HK-2 (cell line): ENCODE measurements at regions not wholly inside any gene's neighbourhood (a gene's known extent, or its start where the extent isn't known, plus 50 kb on each side); places are given as distances from the start of the nearest gene placed in this dataset.

Experiments
- DNase-seq: peaks from one replicate; pipeline ENCODE4 v3.0.0-alpha.2; 2018; ENCODE audit not compliant: unreplicated experiment

DNA sequence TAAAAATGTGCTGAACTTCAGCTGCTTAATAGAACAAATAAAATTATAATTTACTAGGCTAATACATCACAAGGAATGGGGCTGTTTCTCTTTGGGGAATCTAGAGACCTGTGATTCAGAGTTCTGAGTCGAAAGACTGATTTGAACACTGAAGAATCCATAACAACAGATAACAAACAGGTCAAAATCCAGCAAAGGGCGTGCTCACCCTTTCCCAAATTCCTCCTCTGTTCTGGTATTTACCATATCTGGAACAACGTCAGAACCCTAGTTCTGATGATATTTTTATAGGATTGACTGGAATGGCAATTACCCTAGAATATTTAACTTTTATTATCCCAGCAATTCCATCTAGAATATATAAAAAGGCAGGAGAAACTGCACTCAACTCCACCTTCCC lies 66.0 kb upstream of the ITGA6 start:
- DNase-seq = no peak

DNA sequence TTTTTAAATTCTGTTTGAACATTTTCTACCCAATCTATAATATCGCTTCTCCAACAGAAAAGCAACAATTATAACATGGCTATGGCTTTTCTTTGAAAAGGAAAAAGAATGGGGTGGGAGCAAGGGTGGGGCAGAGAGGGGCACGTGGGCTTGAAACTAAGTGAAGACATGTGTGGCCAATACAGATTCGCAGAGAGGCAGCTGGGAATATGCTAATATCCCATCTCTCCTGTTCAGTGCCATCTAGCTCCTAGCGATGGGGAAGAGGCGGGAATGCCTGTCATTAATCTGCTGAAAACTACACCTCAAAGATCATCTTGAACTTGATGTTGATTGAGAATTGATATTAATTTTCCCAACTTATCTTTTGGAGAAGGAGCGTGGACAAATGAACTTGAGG lies 65.5 kb upstream of the ITGA6 start:
- DNase-seq = no peak

DNA sequence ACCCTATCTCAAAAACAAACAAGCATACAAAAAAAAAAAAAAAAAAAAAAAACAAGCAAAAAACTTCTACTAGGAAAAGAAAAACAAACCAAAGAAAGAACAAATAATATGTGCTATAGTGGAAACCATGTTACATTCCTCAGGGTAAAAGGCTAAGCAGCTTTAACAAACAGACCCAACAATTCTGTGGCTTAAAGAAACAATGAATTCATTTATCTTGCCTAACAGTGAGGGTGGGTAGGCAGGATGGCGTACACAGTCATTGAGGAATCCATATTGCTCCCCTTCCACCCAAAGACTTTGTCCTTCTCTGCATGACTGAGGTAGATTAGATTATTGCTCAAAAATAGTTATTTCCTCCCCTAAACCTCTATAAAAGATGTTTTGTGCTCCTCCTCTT lies 63.1 kb upstream of the ITGA6 start:
- no peak for DNase-seq

DNA sequence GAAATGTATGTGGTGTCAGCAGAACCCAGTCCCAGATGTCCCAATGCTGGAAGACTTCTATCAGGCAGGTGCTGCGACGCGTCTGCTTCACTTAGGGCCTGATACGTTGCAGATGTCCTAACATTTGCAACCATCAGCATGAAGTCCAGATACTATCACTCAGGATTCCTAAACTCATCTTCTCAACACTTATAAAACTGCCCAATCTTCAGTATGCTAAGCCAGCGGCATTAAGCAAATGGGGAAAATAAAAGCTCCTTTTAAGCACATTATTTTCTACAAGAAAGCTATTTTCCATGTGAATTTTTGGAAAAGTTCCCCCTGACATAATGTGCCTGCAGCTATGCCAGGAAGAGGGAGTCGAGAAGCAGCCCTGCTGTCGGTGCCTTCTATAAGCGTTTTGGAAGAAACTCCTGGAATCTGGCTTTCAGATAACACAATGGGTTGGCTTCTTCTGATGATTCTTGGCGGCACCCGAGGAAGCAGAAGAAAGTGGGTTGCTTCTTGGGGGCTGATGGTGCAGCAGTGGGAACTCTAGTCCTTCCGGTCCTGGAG lies 60.7 kb upstream of the ITGA6 start:
- DNase-seq = no peak

DNA sequence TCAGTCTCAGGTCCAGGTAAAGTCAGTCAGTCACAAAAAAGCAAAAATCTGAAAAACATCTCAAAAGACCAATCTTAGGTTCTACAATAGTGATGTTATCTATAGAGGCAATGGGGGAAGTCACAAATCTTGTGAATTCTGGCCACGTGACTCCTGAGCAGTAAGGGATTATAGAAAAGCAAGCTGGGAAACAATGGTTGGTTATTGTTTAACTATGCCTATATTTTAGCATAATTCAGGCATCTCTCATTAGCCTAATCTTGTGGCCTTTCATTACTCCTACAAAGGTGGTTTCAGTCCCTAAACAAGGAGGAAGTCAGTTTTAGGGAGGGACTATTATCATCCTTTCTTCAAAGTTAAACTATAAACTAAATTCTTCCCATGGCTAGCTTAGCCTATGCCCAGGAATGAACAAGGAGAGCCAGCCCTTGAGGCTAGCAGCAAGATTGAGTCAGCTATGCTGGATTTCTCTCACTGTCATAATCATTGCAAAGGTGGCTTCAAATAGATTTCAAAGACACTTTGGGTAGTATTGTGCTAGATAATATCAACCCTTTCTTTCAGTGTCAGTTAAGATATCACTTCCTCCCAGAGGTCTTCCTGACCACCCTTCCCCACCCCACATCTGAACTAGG lies 56.4 kb upstream of the ITGA6 start:
- no peak for DNase-seq

DNA sequence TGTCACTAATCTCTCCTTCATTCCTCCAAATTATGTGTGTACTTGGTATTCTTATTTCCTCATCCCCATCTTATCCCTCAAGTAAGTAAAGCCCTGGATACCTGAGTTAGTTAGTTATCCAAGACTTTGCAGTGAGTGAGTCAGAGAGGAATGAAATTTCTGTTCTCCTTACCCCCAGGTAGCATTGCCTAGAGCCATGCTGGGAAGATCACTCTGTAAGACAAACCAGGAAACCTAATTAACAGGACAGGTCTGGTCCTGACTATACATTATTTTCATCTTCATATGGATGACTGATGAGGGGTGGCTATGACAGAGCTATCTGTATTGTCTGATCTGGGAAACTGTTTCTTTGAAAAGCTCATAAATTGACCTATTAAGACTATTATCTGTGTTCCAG lies 55.0 kb upstream of the ITGA6 start:
- no peak for DNase-seq

DNA sequence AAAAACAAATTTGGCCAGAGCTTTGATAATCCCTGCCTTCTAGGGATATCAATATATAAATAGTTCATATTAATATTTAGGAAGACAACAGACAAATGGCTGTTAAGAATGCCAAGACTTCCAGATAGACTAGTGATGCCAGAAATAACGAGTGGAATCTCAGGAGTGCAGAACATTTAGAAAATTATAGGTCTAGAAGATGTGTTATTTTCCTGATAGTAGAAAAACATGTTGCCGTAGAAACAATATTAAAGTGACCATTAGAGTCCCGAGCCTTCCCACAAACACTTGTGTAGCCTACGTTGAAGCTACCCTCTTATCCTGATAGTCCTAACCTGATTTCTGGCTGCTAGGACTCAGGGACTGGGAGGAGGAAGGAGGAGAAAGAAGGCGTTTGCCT lies 54.3 kb upstream of the ITGA6 start:
- no peak for DNase-seq

DNA sequence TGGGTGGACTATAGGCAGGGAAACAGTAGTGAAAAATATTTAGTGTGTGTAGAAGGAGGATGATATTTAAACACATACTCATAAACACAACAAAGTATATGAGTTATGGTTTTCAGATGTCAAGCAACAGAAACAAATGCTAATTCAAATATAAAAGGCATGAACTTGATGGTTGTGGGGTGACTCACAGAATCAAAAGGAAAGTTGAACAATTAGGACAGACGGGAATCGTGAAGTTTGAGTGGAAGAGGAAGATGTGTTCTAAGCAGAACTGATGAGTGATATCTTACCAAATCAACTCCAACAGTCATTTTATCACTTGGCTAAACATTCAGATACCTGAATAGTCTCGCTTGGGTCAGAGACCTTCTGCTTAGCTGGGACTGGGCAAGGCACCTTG lies 53.6 kb upstream of the ITGA6 start:
- no peak for DNase-seq

DNA sequence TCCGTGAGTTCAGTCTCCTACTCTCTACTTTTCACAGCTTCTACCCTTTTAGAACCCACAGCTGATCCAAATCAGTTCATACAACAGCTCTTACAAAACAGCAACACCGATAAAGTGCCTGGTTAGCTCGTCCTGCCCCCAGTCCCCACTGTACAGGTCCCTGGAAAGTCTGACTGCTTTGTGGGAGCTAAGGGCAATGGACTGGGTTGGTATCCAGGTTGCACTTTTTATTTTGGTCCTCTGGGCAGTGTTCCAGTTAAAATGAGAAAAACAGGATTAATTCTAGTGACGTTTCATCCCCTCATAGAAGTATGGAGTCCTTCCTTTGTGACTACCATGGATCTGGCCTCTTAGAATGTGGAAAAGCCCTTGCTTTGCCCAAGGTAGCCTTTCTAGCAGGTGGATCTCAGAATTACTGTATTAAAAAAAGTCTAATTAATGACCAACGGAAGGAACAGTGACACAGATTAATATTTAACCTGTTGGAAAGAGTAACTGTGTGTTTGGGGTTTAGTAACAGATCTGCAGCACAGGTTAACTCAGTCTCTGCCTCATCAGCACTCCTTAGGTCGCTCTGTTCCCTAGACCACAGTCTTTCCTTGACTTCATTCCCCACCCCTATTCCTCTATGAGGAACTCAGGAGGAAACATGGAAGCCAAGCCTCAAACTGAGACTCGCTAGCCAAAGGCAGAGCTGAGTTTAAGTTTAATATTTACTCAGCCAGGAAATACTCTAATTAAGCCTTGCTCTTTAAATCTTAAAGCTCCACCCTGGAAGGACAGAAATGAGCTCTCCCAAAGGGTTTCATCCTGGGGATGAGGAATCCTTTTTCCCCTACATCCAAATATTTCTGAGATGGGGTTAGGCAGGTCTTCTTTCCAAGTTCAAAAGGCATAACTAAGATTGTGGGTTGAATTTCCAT lies 52.8 kb upstream of the ITGA6 start:
- no peak for DNase-seq

DNA sequence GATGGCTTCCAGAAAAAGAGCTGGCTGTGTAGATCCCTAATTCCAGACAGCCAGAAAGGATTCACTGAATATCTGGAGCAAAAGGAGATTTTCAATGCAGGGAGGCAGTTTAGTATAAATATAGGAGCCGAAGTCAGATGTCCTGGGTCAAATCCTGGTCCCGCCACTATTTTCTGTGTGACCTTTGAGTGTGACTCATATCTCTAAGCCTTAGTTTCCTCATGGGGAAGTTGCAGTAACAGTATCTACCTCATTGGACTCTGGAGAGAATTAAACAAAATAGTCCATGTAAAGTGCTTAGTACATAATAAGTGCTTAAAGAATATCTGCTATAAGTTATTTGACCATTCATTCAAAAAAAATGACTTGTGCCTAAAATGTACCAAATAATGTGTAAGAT lies 52.1 kb upstream of the ITGA6 start:
- DNase-seq = no peak

DNA sequence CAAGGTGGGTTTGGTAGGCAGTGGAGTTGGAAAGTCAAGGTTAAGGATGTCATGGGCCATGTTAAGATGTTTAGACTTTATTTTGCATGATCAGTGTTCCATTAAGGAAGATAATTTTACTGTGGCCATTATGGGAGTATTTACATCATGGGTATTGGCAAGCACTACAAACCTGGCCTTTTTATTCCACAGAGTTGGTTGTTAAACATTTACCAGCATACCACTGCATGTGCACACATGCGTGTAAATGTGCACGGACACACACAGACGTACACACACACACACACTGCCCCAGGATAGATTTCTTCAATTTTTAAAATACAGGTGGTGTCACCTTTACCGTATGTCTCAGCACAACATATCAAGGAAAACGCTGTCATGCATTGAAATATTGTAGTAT lies 51.4 kb upstream of the ITGA6 start:
- no peak for DNase-seq

DNA sequence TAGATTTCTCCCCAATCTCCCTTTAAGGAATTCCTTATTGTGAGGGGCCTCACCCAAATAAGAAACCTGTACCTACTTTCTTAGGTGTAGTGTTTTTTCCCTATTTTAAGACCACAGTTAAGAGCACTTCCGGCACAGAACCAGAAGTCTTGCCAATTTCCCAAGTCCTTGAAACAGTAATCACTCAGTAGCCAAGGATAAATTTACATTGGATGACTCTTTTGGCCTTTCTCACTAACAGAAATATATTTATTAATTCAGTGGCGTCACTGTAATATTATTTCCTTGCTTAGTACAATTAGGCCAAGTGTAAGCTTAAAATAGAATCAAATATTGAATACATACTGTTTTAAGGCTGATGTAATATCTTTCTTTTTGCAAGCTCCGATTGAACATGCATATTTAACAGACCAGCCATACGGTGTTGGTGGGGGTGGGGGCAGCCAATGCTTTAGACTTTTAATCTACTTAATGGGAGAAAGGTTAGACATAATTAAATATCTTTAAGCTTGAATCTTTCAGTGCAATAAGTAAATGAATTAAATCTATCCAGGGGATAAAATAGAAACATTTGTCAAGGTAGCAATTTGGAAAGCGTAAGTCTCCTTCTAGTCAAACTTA lies 50.8 kb upstream of the ITGA6 start:
- DNase-seq = no peak

DNA sequence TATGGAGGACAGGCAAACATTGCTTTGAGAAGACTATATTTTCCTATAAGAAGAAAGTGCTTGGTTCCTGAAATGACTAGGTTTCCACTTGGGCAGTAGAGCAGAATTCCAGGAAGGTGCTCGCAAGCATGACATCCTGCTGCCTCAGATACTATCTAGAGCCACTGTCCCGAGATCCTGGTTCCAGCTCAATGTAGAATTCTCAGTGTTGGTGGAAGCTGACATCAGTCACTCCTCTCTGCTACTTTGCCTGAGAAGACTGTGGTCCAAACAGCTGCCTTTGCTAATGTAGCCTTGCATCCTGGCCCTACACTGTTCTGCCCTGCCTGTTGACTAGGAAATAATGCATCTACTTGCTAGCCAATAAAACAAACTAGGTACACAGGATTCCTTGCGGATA lies 50.0 kb upstream of the ITGA6 start:
- no peak for DNase-seq
